Peyer's patch (tissue), 4 donors: ENCODE measurements at regions not wholly inside any gene's neighbourhood (a gene's known extent, or its start where the extent isn't known, plus 50 kb on each side); places are given as distances from the start of the nearest gene placed in this dataset.

Experiments used
- DNase-seq, 3 donors: peaks; one replicate each; pipeline ENCODE4 v3.0.0-alpha.2; 2017 to 2019
- H3K27ac ChIP-seq, 4 donors: fragments of 200-600 bp; sonication (generic); one replicate each; pipeline ENCODE4 v1.5.1; 2016 to 2019
- H3K27me3 ChIP-seq, 2 donors: fragments of 200-600 bp; sonication (generic); one replicate each; pipeline ENCODE4 v1.5.1; 2019
- H3K36me3 ChIP-seq, 3 donors: fragments of 200-600 bp; sonication (generic); one replicate each; pipeline ENCODE4 v1.5.1; 2016 to 2019
- H3K4me1 ChIP-seq, 4 donors: fragments of 200-600 bp; sonication (generic); one replicate each; pipeline ENCODE4 v1.5.1; 2016 to 2019
- H3K4me3 ChIP-seq, 4 donors: fragments of 200-600 bp; sonication (generic); 1 replicate in 3 of 4; 2 replicates in 1 of 4; pipeline ENCODE4 v1.5.1; 2016 to 2019; ENCODE audit warnings: mild to moderate bottlenecking in 1 of 4
- H3K9me3 ChIP-seq, 4 donors: fragments of 200-600 bp; sonication (generic); one replicate each; pipeline ENCODE4 v1.5.1; 2016 to 2019; ENCODE audit warnings: mild to moderate bottlenecking in 1 of 4
- POLR2A ChIP-seq, 2 donors: fragments of 450-650 bp; IDR thresholded peaks; one replicate each; pipeline ENCODE4 v1.5.1; 2017; ENCODE audit warnings: antibody characterized with exemption in 2 of 2, mild to moderate bottlenecking in 2 of 2, moderate library complexity in 2 of 2
- TF ChIP-seq, protein P1 (sequence below), 6 experiments: fragments of 450-650 bp in 4 of 6; fragments of 200-600 bp in 2 of 6; sonication (generic) in 1 of 6; IDR thresholded peaks; one replicate each; pipeline ENCODE4 v1.5.1; 2017 to 2019; ENCODE audit warnings: antibody characterized with exemption in 6 of 6, mild to moderate bottlenecking in 3 of 6, moderate library complexity in 1 of 6

DNA sequence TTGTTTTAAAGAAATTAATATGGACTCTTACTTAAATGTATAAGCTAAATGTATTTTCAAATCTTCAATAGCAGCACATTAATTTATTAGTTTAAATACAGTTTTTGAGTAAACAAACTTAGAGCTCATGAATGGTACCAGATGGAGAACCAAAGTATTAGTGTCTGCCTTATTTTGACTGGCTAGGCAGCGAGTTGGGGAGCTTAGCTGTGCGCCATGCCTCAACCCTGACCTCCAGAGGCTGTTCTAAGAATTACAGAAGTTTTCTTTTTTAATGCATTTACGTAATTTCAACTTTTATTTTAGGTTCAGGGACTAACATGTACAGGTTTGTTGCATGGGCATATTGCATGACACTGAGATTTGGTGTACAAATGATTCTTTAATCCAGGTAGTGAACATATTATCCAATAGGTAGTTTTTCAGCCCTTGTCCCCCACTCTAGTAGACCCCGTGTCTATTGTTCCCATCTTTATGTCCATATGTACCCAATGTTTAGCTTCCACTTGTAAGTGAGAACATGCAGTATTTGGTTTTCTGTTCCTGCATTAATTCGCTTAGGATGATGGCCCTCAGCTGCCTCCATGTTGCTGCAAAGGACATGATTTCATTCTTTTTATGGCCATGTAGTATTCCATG is 166.8 kb downstream of the IQUB start:
- Histone ChIP-seq H3K27me3 (no peaks in the 10 kb centered on the region), H3K27ac (no peak overlapping the region), H3K36me3 (no peaks in the 10 kb centered on the region), H3K9me3 (no peaks in the 10 kb centered on the region), H3K4me1 (no peaks in the 10 kb centered on the region), H3K4me3 (no peak overlapping the region)
- TF ChIP-seq, protein P1, sequence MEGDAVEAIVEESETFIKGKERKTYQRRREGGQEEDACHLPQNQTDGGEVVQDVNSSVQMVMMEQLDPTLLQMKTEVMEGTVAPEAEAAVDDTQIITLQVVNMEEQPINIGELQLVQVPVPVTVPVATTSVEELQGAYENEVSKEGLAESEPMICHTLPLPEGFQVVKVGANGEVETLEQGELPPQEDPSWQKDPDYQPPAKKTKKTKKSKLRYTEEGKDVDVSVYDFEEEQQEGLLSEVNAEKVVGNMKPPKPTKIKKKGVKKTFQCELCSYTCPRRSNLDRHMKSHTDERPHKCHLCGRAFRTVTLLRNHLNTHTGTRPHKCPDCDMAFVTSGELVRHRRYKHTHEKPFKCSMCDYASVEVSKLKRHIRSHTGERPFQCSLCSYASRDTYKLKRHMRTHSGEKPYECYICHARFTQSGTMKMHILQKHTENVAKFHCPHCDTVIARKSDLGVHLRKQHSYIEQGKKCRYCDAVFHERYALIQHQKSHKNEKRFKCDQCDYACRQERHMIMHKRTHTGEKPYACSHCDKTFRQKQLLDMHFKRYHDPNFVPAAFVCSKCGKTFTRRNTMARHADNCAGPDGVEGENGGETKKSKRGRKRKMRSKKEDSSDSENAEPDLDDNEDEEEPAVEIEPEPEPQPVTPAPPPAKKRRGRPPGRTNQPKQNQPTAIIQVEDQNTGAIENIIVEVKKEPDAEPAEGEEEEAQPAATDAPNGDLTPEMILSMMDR (IDR thresholded peaks at IDR 0.05): peak in 4 of 6 experiments; percentile 45 to 78 (median 71)
- no peak for TF ChIP-seq POLR2A (IDR thresholded peaks at IDR 0.05)
- DNase-seq: no peak

DNA sequence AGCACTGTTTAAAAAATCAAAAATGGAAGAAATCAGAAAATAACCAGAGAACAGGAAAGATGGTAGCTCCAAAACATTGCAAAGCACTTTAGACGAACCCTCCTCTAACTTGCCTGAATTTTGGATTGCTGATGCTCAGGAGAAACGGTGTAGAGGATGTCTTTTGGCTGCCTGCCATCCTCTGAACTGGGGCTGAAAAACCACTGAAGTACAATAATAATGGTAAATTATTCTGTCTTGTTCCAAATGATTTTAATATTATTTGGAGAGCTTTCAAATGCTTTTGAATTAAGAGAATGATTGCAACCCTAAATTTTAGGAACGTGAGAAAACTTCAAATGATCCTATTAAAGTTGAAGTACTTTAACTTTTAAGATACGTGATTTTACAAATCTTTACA is 167.3 kb upstream of the SLC13A1 start:
- H3K4me1 ChIP-seq: no peaks in the 10 kb centered on the region
- DNase-seq: no peak
- H3K36me3 ChIP-seq: no peaks in the 10 kb centered on the region
- H3K4me3 ChIP-seq: no peak overlapping the region
- no peak overlapping the region for H3K27ac ChIP-seq
- TF ChIP-seq, protein P1 (IDR thresholded peaks at IDR 0.05): no peak
- TF ChIP-seq POLR2A (IDR thresholded peaks at IDR 0.05): no peak
- H3K27me3 ChIP-seq: no peaks in the 10 kb centered on the region
- H3K9me3 ChIP-seq: no peaks in the 10 kb centered on the region

DNA sequence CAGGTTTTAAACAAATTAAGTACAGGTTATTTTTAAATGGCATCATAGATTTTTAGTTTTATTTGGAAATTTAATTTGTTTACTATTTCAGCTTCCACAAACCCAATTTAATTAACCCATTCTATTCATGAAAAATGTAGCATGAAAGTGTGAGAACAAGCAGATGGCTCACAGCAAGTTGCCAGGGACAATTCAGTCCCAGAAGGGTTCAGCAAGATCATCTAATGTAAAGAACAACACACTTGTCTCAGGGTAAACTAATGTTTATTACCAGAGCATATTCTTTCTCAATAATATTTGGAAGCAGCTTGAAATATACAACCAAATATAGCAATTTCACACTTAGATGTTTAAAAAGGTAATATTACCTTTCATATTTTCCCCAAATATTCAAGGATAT is 166.9 kb upstream of the SLC13A1 start:
- Histone ChIP-seq H3K9me3 (no peaks in the 10 kb centered on the region), H3K4me3 (no peak overlapping the region), H3K27me3 (no peaks in the 10 kb centered on the region), H3K36me3 (no peaks in the 10 kb centered on the region), H3K27ac (no peak overlapping the region), H3K4me1 (no peaks in the 10 kb centered on the region)
- DNase-seq: no peak
- TF ChIP-seq, protein P1 (IDR thresholded peaks at IDR 0.05): no peak
- no peak for TF ChIP-seq POLR2A (IDR thresholded peaks at IDR 0.05)

DNA sequence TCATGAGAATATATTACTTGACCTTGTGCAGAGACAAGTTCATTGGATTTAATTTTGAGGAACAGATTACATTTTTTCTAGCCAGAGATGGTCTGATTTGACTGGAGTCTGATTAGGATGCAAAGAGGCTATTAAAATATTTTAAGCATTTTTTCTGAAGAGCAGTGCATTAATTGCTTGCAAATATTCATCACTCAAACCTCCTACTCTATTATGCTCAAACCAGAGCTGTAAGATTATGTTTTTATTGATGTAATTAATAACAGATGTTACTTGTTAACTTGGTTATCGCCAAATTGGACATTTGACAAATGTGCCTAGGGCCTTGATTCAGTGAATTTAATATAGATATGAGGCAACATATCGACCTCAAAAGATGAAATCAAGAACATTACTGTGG is 160.9 kb upstream of the SLC13A1 start:
- TF ChIP-seq POLR2A (IDR thresholded peaks at IDR 0.05): no peak
- TF ChIP-seq, protein P1 (IDR thresholded peaks at IDR 0.05): no peak

DNA sequence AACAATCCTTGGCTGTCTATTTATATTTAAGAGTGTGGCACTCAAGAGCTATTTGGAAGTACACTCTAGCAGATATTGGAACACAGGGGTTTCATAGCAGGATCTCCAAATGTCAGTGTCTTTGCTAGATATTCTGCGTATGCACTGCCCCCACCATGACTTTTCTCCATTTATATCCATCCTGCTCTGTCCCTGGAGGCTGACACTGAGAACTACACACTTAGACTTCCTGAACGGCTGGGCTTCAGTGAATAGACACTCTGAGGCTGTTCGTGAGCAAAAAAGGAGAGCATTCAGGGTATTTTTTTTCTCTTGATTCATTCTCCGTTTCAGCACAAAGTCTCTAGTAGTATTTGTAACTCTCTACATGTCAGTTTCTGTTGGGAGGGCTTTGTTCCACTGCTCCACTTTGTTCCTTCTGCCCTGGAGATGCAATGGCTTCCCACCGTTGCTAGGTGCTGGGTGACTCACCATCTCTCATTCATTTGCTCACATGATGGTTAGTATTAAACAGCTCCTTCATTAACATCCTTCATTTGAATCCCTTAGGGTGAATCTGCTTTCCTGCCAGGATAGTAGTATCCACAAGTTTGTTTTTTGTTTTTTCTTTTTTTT is 155.9 kb upstream of the SLC13A1 start:
- H3K36me3 ChIP-seq: no peaks in the 10 kb centered on the region
- no peaks in the 10 kb centered on the region for H3K27me3 ChIP-seq
- H3K4me3 ChIP-seq: no peak overlapping the region
- DNase-seq: no peak
- no peaks in the 10 kb centered on the region for H3K4me1 ChIP-seq
- TF ChIP-seq, protein P1 (IDR thresholded peaks at IDR 0.05): no peak
- TF ChIP-seq POLR2A (IDR thresholded peaks at IDR 0.05): no peak
- no peaks in the 10 kb centered on the region for H3K9me3 ChIP-seq
- H3K27ac ChIP-seq: no peak overlapping the region

More for the DNA sequence above, 160.9 kb upstream of the SLC13A1 start:
- no peak overlapping the region for H3K27ac ChIP-seq
- no peak for DNase-seq
- H3K9me3 ChIP-seq: no peaks in the 10 kb centered on the region
- H3K4me3 ChIP-seq: no peak overlapping the region
- no peaks in the 10 kb centered on the region for H3K4me1 ChIP-seq
- H3K27me3 ChIP-seq: no peaks in the 10 kb centered on the region
- no peaks in the 10 kb centered on the region for H3K36me3 ChIP-seq
